Lower leg skin (tissue), 3 donors: ENCODE measurements at regions not wholly inside any gene's neighbourhood (a gene's known extent, or its start where the extent isn't known, plus 50 kb on each side); places are given as distances from the start of the nearest gene placed in this dataset.

Source experiments
- CTCF ChIP-seq, 3 donors: fragments of 450-650 bp; IDR thresholded peaks; one replicate each; pipeline ENCODE4 v1.5.1; 2016; ENCODE audit warnings: antibody characterized with exemption in 3 of 3, mild to moderate bottlenecking in 3 of 3, moderate library complexity in 2 of 3
- POLR2A ChIP-seq, 2 donors: fragments of 450-650 bp; IDR thresholded peaks; one replicate each; pipeline ENCODE4 v1.6.1; 2016 to 2017; ENCODE audit warnings: antibody characterized with exemption in 2 of 2, mild to moderate bottlenecking in 1 of 2, moderate library complexity in 1 of 2

GRCh38 chr3:18556001-18556408 lies 130.9 kb upstream of the SATB1 start:
- TF ChIP-seq CTCF (IDR thresholded peaks at IDR 0.05) (no peak), POLR2A (IDR thresholded peaks at IDR 0.05) (no peak)
